Mesothelial cell of epicardium (in vitro differentiated cells): ENCODE measurements at regions not wholly inside any gene's neighbourhood (a gene's known extent, or its start where the extent isn't known, plus 50 kb on each side); places are given as distances from the start of the nearest gene placed in this dataset.
A peak's percentile ranks its signal among the peaks of the same experiment; 100 is the strongest.

Experiments
- DNase-seq, 2 experiments: peaks; one replicate each; pipeline ENCODE4 v3.0.0; 2021; ENCODE audit warnings: low spot score in 2 of 2; ENCODE audit not compliant: unreplicated experiment in 2 of 2
- H3K27ac Mint-ChIP-seq: 2 replicates; pipeline ENCODE4 v1.8.0; 2021; ENCODE audit warnings: mixed read lengths
- H3K27me3 Mint-ChIP-seq: 2 replicates; pipeline ENCODE4 v1.8.0; 2021; ENCODE audit warnings: low read depth, mixed read lengths
- H3K36me3 Mint-ChIP-seq: 2 replicates; pipeline ENCODE4 v1.8.0; 2021; ENCODE audit warnings: mixed read lengths
- H3K4me1 Mint-ChIP-seq: 2 replicates; pipeline ENCODE4 v1.8.0; 2021; ENCODE audit warnings: mixed read lengths
- H3K4me3 Mint-ChIP-seq: 2 replicates; pipeline ENCODE4 v1.8.0; 2021; ENCODE audit warnings: mild to moderate bottlenecking, moderate library complexity, mixed read lengths
- H3K9me3 Mint-ChIP-seq: 2 replicates; pipeline ENCODE4 v1.8.0; 2021; ENCODE audit warnings: mixed read lengths
- CTCF ChIP-seq: fragments of 200-600 bp; sonication (generic); IDR thresholded peaks from one replicate; pipeline ENCODE4 v1.5.0; 2021; ENCODE audit warnings: antibody characterized with exemption; ENCODE audit not compliant: unreplicated experiment

DNA sequence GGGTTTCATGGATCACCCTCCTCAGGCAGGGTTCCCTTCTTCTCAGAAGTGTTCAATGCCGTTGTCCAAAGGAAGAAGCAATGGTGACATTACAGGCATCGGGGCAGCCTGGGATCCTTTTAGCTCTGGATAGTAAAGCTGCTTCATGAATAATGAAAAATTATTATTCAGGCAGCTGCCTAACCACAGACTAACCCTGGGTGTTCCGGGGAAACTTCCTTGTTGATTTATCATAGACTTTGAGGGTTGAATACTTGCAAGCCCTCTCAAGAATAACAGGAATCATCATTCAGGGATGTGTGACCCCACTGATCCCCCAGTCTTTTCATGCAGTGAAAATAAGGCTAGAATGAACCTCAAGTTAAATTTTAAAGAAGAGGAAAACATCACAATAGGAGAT, 419.4 kb downstream of the MEIS1 start:
- no peak overlapping the region for H3K4me3 Mint-ChIP-seq
- no peak overlapping the region for H3K27ac Mint-ChIP-seq
- peaks cover 15% of the 10 kb centered on the region for H3K36me3 Mint-ChIP-seq
- no peaks in the 10 kb centered on the region for H3K27me3 Mint-ChIP-seq
- H3K4me1 Mint-ChIP-seq: peaks cover 9% of the 10 kb centered on the region
- no peak for TF ChIP-seq CTCF
- no peak for DNase-seq
- H3K9me3 Mint-ChIP-seq: peaks cover 22% of the 10 kb centered on the region

GRCh38 chr2:66862885-66863650, 428.1 kb downstream of the MEIS1 start:
- H3K27ac Mint-ChIP-seq: peak overlapping the region; percentile 93
- no peak overlapping the region for H3K4me3 Mint-ChIP-seq
- no peaks in the 10 kb centered on the region for H3K9me3 Mint-ChIP-seq
- H3K4me1 Mint-ChIP-seq: peaks cover 41% of the 10 kb centered on the region
- DNase-seq: no peak
- TF ChIP-seq CTCF: no peak
- H3K27me3 Mint-ChIP-seq: no peaks in the 10 kb centered on the region
- no peaks in the 10 kb centered on the region for H3K36me3 Mint-ChIP-seq

GRCh38 chr2:66865161-66865560, 430.2 kb downstream of the MEIS1 start:
- Mint-ChIP-seq H3K27ac (peak overlapping the region; percentile 31), H3K4me1 (peaks cover 47% of the 10 kb centered on the region), H3K9me3 (peaks cover 4% of the 10 kb centered on the region), H3K36me3 (no peaks in the 10 kb centered on the region), H3K27me3 (no peaks in the 10 kb centered on the region), H3K4me3 (no peak overlapping the region)
- DNase-seq: no peak
- TF ChIP-seq CTCF: no peak

GRCh38 chr2:66866331-66867062, 431.6 kb downstream of the MEIS1 start:
- H3K27me3 Mint-ChIP-seq: no peaks in the 10 kb centered on the region
- H3K27ac Mint-ChIP-seq: peak overlapping the region; percentile 24
- DNase-seq: no peak
- no peak for TF ChIP-seq CTCF
- peaks cover 49% of the 10 kb centered on the region for H3K4me1 Mint-ChIP-seq
- H3K9me3 Mint-ChIP-seq: peaks cover 4% of the 10 kb centered on the region
- H3K36me3 Mint-ChIP-seq: no peaks in the 10 kb centered on the region
- H3K4me3 Mint-ChIP-seq: no peak overlapping the region

GRCh38 chr2:66867063-66867441, 432.1 kb downstream of the MEIS1 start:
- Mint-ChIP-seq H3K36me3 (no peaks in the 10 kb centered on the region), H3K27ac (no peak overlapping the region), H3K4me3 (no peak overlapping the region), H3K4me1 (peaks cover 52% of the 10 kb centered on the region), H3K9me3 (peaks cover 4% of the 10 kb centered on the region), H3K27me3 (no peaks in the 10 kb centered on the region)
- no peak for DNase-seq
- no peak for TF ChIP-seq CTCF
